Right renal pelvis (tissue), 4 donors: ENCODE measurements at regions not wholly inside any gene's neighbourhood (a gene's known extent, or its start where the extent isn't known, plus 50 kb on each side); places are given as distances from the start of the nearest gene placed in this dataset.
"Not testable (repeated sequence)": the region's sequence is repeated elsewhere in the genome, so short reads cannot be mapped to it uniquely, and the experiment has no call there.

Source experiments
- DNase-seq, 4 donors: peaks; one replicate each; pipeline ENCODE4 v3.0.0-alpha.2; 2013; ENCODE audit warnings: low read depth in 4 of 4, low spot score in 3 of 4, missing footprints in 1 of 4

GRCh38 chr3:90054311-90054710, 946.9 kb downstream of the EPHA3 start:
- DNase-seq = no peak

GRCh38 chr3:90055666-90056065, 948.2 kb downstream of the EPHA3 start:
- no peak for DNase-seq

- no peak for DNase-seq
Observed at GRCh38 chr3:90056281-90057032, 949.0 kb downstream of the EPHA3 start.

DNA sequence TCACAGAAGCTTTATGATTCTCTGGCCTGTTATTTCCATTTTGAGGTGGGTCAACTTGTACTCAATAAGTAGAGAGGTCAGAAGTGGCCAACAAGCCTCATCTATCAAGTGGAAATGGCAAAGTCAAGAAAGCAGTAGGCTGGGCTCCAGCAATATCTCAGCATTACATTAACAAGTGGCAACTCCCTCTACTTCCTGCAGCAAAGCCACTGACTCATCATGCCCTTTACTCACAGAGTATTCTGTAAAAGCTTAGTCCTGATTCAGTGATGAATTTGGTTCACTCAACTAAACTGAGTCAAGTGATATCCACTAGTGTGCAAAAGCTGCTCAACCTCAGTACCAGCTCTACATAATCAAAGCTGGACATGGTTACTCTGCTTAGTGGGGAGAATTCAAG, 954.6 kb downstream of the EPHA3 start:
- no peak for DNase-seq

- DNase-seq = no peak
Observed at GRCh38 chr3:90062631-90063200, 955.3 kb downstream of the EPHA3 start.

- DNase-seq = no peak
Observed at GRCh38 chr3:90068783-90069182, 961.4 kb downstream of the EPHA3 start.

- no peak for DNase-seq
Observed at GRCh38 chr3:90069748-90070147, 962.3 kb downstream of the EPHA3 start.

DNA sequence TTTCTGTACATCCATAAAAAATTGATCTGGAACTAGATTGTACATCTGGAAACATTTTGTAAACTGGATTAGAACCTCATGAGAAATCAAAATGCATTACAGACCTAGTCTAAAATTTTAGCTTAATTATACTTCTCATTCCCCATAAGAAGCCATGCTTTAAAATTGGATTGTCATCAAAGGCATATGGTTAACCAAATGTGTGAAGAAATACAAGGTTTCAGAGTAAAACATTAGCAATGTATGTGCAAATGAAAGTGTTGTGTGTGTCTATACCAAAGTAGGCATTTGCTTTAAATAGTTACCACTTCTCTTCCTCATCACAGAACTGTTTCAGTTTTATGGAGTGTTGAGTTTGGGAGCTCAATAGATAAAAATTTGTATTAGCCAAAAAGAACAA, 968.7 kb downstream of the EPHA3 start:
- DNase-seq = no peak

GRCh38 chr3:90080988-90081387, 973.6 kb downstream of the EPHA3 start:
- DNase-seq = no peak

GRCh38 chr3:90086297-90086696, 978.9 kb downstream of the EPHA3 start:
- not testable (repeated sequence) for DNase-seq

DNA sequence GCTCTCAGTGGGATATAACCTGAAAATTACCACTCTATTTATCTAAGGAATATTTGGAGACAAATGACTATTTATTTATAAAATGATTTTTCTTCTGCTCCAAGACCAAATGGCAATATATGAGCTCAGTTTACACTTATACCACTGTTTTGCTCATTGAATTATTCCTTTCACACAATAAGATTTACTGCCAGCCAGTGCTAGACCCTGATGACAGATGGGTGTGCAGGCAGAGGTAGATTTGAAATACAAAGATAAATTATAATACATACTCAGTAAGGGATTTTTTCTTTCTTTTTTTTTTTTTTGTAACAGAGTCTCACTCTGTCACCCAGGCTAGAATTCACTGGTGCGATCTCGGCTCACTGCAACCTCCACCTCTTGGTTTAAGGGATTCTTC, 980.3 kb downstream of the EPHA3 start:
- DNase-seq = no peak

GRCh38 chr3:90091549-90091948, 984.1 kb downstream of the EPHA3 start:
- peak in 3 of 4 donors; percentile 8 to 13 (median 11) for DNase-seq

DNA sequence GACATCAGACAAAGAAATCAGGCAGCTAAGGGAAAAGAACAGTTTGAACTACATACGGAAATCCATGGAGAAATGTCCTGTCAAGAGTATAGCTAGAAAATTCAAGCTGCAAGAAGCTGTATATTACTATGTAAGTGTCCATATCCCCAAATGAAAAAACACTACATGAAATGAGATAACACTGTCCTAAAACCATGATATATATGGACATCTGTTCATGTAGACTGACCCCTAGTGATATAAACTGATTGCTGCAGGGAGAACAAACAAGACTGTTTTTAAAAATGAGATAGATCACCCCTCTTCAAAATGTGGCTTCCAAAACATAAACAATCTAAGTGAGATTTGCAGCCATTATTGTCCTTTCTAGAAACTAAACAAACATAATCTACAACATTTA, 985.6 kb downstream of the EPHA3 start:
- DNase-seq = no peak

DNA sequence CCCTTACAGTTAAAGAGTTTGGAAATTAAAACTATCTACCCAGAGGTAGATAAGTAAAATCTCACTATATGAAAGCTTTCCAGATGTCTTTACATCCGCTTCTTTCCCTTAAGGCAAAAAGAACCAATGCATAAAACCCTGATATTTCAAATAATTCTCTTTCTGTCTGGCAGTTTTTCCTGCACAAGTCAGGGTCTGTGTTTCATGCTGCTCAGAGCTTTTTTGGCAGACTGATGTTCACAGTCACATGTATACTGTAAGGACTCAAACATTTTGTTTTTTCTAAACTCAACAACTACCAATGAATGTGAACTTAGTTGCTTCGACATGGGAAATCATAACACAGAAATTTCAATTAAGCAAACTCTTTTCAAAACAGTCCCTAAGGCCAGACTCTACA, 988.4 kb downstream of the EPHA3 start:
- no peak for DNase-seq

- no peak for DNase-seq
Observed at GRCh38 chr3:90099493-90099892, 992.1 kb downstream of the EPHA3 start.

GRCh38 chr3:90102146-90102545, 994.7 kb downstream of the EPHA3 start:
- no peak for DNase-seq

GRCh38 chr3:90121326-90121725, 1013.9 kb downstream of the EPHA3 start:
- DNase-seq = no peak

- DNase-seq = no peak
Observed at GRCh38 chr3:90128391-90128790, 1021.0 kb downstream of the EPHA3 start.

DNA sequence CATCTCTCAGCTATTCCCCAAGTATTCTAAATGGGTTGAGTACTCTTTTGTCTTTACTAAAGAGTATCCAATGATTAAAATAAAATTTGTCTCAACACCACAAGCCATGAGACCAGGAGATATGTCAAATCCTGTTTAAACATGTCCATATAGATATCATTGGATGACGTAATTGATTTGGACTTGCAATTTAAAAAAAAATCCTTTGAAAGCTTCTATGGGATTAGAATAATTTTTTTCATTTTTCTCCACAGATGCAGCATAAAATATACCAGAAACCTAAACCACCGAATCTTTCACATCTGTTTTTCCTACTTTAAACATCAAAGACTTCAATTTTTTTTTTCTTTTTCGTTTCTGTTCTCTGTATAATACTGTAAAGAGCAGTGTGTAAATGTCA, 1022.3 kb downstream of the EPHA3 start:
- DNase-seq = no peak

GRCh38 chr3:90132197-90132596, 1024.8 kb downstream of the EPHA3 start:
- no peak for DNase-seq

GRCh38 chr3:90134090-90134489, 1026.7 kb downstream of the EPHA3 start:
- no peak for DNase-seq

GRCh38 chr3:90136456-90137191, 1029.2 kb downstream of the EPHA3 start:
- no peak for DNase-seq
